ENCODE measurements at regions not wholly inside any gene's neighbourhood (a gene's known extent, or its start where the extent isn't known, plus 50 kb on each side); places are given as distances from the start of the nearest gene placed in this dataset.

DNA sequence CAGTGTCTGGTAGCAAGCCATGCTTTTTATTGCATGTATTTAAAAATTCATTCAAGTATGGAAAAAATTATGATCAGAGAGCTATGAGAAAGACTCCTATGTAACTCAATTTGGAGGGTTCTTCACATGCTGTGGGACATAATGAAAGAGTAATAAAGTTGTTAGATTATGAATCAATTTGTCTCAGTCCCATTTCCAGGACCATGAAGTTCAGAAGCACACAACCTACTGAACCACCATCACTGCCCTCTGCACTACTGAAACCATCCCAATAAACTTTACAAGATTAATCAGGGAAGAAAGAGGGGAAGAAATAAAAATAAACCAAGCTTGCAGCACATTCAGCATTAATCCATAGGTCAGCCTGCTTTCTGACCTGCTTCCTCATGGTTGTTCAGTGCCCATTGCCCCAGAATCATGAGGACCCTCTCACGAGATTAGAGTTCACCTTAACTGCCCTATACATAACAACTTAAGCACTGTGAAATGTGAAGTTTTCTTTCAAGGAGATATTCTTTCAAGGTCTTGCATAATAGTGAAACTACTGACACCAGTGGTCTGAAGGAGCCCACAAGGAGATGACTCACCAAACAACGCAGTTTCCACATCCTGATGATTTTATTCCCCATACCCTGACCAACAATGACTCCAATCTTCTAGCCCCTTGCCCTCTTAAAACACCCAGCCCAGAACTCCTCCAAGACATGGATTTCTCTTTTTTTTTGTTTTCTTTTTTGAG is 171.5 kb upstream of the ADCY1 start:
- Histone ChIP-seq H3K27ac (no peak overlapping the region), H3K27me3 (no peaks in the 10 kb centered on the region), H3K9me3 (ENCODE audit: low read depth) (no peaks in the 10 kb centered on the region), H3K36me3 (no peaks in the 10 kb centered on the region), H3K4me1 (ENCODE audit: low read depth) (no peaks in the 10 kb centered on the region), H3K4me3 (no peak overlapping the region)
- TF ChIP-seq, protein P1, sequence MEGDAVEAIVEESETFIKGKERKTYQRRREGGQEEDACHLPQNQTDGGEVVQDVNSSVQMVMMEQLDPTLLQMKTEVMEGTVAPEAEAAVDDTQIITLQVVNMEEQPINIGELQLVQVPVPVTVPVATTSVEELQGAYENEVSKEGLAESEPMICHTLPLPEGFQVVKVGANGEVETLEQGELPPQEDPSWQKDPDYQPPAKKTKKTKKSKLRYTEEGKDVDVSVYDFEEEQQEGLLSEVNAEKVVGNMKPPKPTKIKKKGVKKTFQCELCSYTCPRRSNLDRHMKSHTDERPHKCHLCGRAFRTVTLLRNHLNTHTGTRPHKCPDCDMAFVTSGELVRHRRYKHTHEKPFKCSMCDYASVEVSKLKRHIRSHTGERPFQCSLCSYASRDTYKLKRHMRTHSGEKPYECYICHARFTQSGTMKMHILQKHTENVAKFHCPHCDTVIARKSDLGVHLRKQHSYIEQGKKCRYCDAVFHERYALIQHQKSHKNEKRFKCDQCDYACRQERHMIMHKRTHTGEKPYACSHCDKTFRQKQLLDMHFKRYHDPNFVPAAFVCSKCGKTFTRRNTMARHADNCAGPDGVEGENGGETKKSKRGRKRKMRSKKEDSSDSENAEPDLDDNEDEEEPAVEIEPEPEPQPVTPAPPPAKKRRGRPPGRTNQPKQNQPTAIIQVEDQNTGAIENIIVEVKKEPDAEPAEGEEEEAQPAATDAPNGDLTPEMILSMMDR (IDR thresholded peaks at IDR 0.05; ENCODE audit: low read depth, low read length) = no peak
- peak in 1 of 2 donors; percentile 89 for DNase-seq (ENCODE audit: low read depth in 1 of 2, low spot score in 1 of 2)

DNA sequence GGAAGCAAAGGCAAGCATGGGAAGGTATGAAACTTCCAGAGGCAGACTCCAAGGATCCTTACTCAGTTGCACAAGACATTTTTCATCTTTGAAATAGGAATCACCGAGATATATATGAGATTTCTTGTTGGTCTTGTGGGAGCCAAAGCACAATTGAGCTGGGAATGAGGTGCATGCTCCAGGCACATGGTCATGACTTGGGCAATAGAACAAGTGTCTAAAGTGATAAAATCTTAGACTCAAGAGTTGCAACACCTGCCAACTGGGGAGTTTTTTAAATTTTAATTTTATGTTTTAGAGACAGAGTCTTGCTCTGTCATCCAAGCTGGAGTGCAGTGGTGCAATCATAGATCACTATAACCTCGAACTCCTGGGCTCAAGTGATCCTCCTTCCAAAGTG is 169.5 kb upstream of the ADCY1 start:
- DNase-seq (ENCODE audit: low read depth in 1 of 2, low spot score in 1 of 2) = no peak
- no peak overlapping the region for H3K4me3 ChIP-seq
- no peaks in the 10 kb centered on the region for H3K36me3 ChIP-seq
- no peak overlapping the region for H3K27ac ChIP-seq
- no peaks in the 10 kb centered on the region for H3K27me3 ChIP-seq
- no peaks in the 10 kb centered on the region for H3K9me3 ChIP-seq (ENCODE audit: low read depth)
- TF ChIP-seq, protein P1 (IDR thresholded peaks at IDR 0.05; ENCODE audit: low read depth, low read length) = no peak
- H3K4me1 ChIP-seq (ENCODE audit: low read depth) = no peaks in the 10 kb centered on the region

DNA sequence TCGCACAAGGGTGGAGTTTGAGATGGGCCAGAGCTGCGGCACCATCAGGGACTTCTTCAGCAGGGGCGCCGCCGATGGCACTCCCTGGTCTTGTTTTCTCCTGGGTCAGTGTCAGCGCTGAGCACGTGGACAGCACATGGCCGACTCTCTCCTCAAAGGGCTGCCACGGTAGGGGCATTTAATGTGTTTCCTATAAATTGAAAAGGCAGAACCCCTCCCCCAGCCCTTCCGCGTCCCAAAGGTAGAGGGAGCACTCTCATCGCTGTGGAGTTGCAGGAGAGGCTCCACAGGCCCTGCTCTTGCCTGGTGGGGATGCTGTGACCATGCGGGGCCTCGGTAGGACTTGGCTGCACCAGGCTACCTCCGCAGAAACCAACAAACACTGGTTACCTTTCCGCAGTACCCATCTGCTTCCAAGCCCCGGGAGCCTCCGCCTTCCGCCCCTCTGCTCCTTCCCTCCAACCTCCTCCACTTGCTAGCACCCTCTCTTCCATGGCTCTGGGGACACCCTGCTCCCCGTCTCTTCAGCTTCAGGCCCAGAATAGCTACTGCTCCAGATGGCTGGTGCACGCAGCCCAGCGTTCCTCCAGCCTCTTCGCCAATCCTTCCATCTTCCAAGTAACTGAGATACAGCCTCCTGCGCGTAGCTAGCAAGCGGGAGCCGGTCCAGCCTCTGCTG is 166.3 kb upstream of the ADCY1 start:
- Histone ChIP-seq H3K4me1 (ENCODE audit: low read depth) (no peaks in the 10 kb centered on the region), H3K36me3 (no peaks in the 10 kb centered on the region), H3K27me3 (no peaks in the 10 kb centered on the region), H3K27ac (no peak overlapping the region), H3K4me3 (no peak overlapping the region), H3K9me3 (ENCODE audit: low read depth) (no peaks in the 10 kb centered on the region)
- TF ChIP-seq, protein P1 (IDR thresholded peaks at IDR 0.05; ENCODE audit: low read depth, low read length) = no peak
- DNase-seq (ENCODE audit: low read depth in 1 of 2, low spot score in 1 of 2) = peak in 1 of 2 donors; percentile 61

DNA sequence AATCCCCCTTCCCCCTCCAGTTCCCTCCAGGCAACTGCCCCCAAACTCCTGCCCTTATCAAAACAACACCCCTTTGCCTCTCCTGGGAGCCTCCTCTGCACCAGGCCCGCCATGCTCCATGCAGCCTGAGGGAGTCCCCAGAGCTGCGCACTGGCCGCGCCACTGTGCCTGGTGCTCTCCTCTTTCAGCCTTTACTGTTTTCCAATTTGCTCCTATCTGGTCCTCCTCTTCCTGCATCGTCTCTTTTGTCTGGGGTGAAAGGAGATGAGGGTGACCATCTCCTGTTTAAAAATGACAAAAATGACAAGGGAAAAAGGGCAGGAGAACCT is 165.8 kb upstream of the ADCY1 start:
- DNase-seq (ENCODE audit: low read depth in 1 of 2, low spot score in 1 of 2) = no peak
- no peak overlapping the region for H3K4me3 ChIP-seq
- no peaks in the 10 kb centered on the region for H3K36me3 ChIP-seq
- no peaks in the 10 kb centered on the region for H3K27me3 ChIP-seq
- no peaks in the 10 kb centered on the region for H3K9me3 ChIP-seq (ENCODE audit: low read depth)
- no peaks in the 10 kb centered on the region for H3K4me1 ChIP-seq (ENCODE audit: low read depth)
- TF ChIP-seq, protein P1 (IDR thresholded peaks at IDR 0.05; ENCODE audit: low read depth, low read length) = no peak
- no peak overlapping the region for H3K27ac ChIP-seq

DNA sequence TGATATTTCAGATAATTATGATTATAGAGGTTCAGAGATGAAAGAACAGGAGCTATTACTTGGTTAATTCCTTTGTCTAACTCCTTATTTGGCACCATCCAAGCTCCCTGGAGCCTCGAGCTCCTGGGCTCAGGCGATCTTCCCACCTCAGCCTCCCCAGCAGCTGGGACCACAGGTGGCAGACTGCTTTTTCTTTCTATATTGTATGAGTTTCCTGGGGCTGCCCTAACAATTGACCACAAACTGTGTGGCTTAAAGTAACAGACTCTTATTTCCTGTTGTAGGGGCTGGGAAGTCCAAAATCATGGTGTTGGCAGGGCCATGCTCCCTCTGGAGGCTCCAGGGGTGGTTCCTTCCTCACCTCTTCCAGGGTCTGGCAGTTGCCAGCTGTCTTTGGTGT is 163.3 kb upstream of the ADCY1 start:
- DNase-seq (ENCODE audit: low read depth in 1 of 2, low spot score in 1 of 2) = no peak
- Histone ChIP-seq H3K4me3 (no peak overlapping the region), H3K36me3 (no peaks in the 10 kb centered on the region)

More for the DNA sequence above, 163.3 kb upstream of the ADCY1 start:
- Histone ChIP-seq H3K27me3 (no peaks in the 10 kb centered on the region), H3K4me1 (ENCODE audit: low read depth) (no peaks in the 10 kb centered on the region), H3K27ac (no peak overlapping the region), H3K9me3 (ENCODE audit: low read depth) (no peaks in the 10 kb centered on the region)
- TF ChIP-seq, protein P1 (IDR thresholded peaks at IDR 0.05; ENCODE audit: low read depth, low read length) = no peak
